ENCODE measurements at regions not wholly inside any gene's neighbourhood (a gene's known extent, or its start where the extent isn't known, plus 50 kb on each side); places are given as distances from the start of the nearest gene placed in this dataset.

DNA sequence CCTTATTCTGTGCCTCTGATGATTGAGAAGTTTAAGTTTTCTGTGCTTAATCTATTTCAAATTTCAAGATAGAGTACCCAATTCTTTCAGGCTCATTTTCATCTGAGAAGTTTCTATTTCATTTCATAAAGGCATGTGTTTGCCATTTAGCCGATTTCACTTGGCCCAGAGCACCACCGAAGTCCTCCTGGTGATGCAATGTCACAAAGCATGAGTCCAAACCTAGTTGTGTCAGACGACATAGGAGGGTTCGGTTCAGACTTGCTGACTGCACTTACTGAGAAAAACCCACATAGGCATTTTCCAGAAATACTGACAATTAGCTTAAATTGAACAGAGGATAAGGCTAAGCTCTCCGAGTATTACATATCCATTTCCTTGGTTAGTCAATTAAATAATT lies 152.4 kb upstream of the FAR2 start:
- TF ChIP-seq, protein P1, sequence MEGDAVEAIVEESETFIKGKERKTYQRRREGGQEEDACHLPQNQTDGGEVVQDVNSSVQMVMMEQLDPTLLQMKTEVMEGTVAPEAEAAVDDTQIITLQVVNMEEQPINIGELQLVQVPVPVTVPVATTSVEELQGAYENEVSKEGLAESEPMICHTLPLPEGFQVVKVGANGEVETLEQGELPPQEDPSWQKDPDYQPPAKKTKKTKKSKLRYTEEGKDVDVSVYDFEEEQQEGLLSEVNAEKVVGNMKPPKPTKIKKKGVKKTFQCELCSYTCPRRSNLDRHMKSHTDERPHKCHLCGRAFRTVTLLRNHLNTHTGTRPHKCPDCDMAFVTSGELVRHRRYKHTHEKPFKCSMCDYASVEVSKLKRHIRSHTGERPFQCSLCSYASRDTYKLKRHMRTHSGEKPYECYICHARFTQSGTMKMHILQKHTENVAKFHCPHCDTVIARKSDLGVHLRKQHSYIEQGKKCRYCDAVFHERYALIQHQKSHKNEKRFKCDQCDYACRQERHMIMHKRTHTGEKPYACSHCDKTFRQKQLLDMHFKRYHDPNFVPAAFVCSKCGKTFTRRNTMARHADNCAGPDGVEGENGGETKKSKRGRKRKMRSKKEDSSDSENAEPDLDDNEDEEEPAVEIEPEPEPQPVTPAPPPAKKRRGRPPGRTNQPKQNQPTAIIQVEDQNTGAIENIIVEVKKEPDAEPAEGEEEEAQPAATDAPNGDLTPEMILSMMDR (IDR thresholded peaks at IDR 0.05; ENCODE audit: poor library complexity, severe bottlenecking), result no peak
- no peak for TF ChIP-seq EP300 (conservative IDR thresholded peaks at IDR 0.05; ENCODE audit: poor library complexity, severe bottlenecking)
- no peak for TF ChIP-seq RAD21 (conservative IDR thresholded peaks at IDR 0.05)
